IMR-90 (cell line): ENCODE measurements at regions not wholly inside any gene's neighbourhood (a gene's known extent, or its start where the extent isn't known, plus 50 kb on each side); places are given as distances from the start of the nearest gene placed in this dataset.

Experiments used
- ATAC-seq: fragments of 200-7000 bp; cut with Tn5 transposase; 2 replicates; pipeline ENCODE4 v1.9.1; 2020; ENCODE audit warnings: low read depth, mild to moderate bottlenecking, moderate library complexity
- BruUV-seq: library from RNA; stranded (reverse); fragments of 400-500 nt; replicated peaks from 2 replicates; lab custom pipeline; 2021; lab: Mats Ljungman, UMichigan
- CTCF ChIA-PET: fragments of 300-600 bp; formaldehyde crosslinking; extraction: SDS; loops from one replicate; lab custom pipeline; 2021; ENCODE audit warnings: antibody characterized with exemption; lab: Yijun Ruan, JAX
- POLR2A ChIA-PET: fragments of 300-600 bp; sonication (Branson Sonifier 250); formaldehyde crosslinking; loops from one replicate; lab custom pipeline; 2022; ENCODE audit warnings: antibody characterized with exemption; ENCODE audit not compliant: unreplicated experiment; lab: Charles Lee
- DNase-seq: peaks from one replicate; pipeline ENCODE4 v3.0.0; 2013
- H2AFZ ChIP-seq: replicated peaks from 2 replicates; pipeline ENCODE3; 2013; ENCODE audit warnings: low read length, mild to moderate bottlenecking; ENCODE audit not compliant: poor library complexity
- H2AK5ac ChIP-seq: 2 replicates; pipeline ENCODE4 v1.6.1; 2013; ENCODE audit warnings: low read depth, low read length, inconsistent platforms
- H2AK9ac ChIP-seq: replicated peaks from 2 replicates; pipeline ENCODE3; 2013; ENCODE audit warnings: mild to moderate bottlenecking, low read depth, low read length, moderate library complexity; ENCODE audit not compliant: poor library complexity
- H2BK120ac ChIP-seq: 2 replicates; pipeline ENCODE4 v1.6.1; 2013; ENCODE audit warnings: low read depth, low read length, inconsistent platforms
- H2BK15ac ChIP-seq: 3 replicates; pipeline ENCODE4 v1.6.1; 2013; ENCODE audit warnings: low read depth, low read length, inconsistent platforms
- H2BK20ac ChIP-seq: 2 replicates; pipeline ENCODE4 v1.6.1; 2013; ENCODE audit warnings: low read depth, mild to moderate bottlenecking, inconsistent platforms, low read length, moderate library complexity
- H2BK5ac ChIP-seq: 2 replicates; pipeline ENCODE4 v1.6.1; 2013; ENCODE audit warnings: mild to moderate bottlenecking, low read depth, low read length, inconsistent platforms; ENCODE audit not compliant: poor library complexity, severe bottlenecking
- H3K14ac ChIP-seq: replicated peaks from 2 replicates; pipeline ENCODE4 v1.6.1; 2013; ENCODE audit warnings: low read depth, low read length, inconsistent platforms
- H3K18ac ChIP-seq: 2 replicates; pipeline ENCODE4 v1.6.1; 2013; ENCODE audit warnings: low read depth, low read length, control low read depth
- H3K23ac ChIP-seq: 2 replicates; pipeline ENCODE4 v1.6.1; 2013; ENCODE audit warnings: low read depth, low read length, inconsistent platforms
- H3K27ac ChIP-seq: 2 replicates; pipeline ENCODE4 v1.5.1; 2013; ENCODE audit warnings: mild to moderate bottlenecking, control low read depth, low read length; ENCODE audit not compliant: insufficient read depth
- H3K27me3 ChIP-seq: 2 replicates; pipeline ENCODE4 v1.6.1; 2013; ENCODE audit warnings: low read length; ENCODE audit not compliant: control insufficient read depth, insufficient read depth
- H3K36me3 ChIP-seq: 2 replicates; pipeline ENCODE4 v1.6.1; 2013; ENCODE audit warnings: low read length, mixed read lengths; ENCODE audit not compliant: control insufficient read depth, insufficient read depth
- H3K4ac ChIP-seq: 2 replicates; pipeline ENCODE4 v1.6.1; 2013; ENCODE audit warnings: low read depth, low read length, inconsistent platforms
- H3K4me1 ChIP-seq: 2 replicates; pipeline ENCODE4 v1.6.1; 2013; ENCODE audit warnings: low read length, mixed read lengths; ENCODE audit not compliant: control insufficient read depth, insufficient read depth
- H3K4me2 ChIP-seq: 2 replicates; pipeline ENCODE4 v1.6.1; 2013; ENCODE audit warnings: low read depth, mild to moderate bottlenecking, control low read depth, low read length, moderate library complexity
- H3K4me3 ChIP-seq: 2 replicates; pipeline ENCODE4 v1.5.1; 2013; ENCODE audit warnings: low read depth, mild to moderate bottlenecking, control low read depth, low read length, moderate library complexity; ENCODE audit not compliant: insufficient read depth
- H3K56ac ChIP-seq: 2 replicates; pipeline ENCODE4 v1.6.1; 2013; ENCODE audit warnings: low read length, inconsistent platforms; ENCODE audit not compliant: insufficient read depth; ENCODE audit errors: extremely low read depth
- H3K79me1 ChIP-seq, 2 experiments: 2 replicates each; pipeline ENCODE4 v1.6.1; 2013; ENCODE audit warnings: low read length in 2 of 2, inconsistent platforms in 1 of 2, low read depth in 1 of 2
- H3K9ac ChIP-seq: 2 replicates; pipeline ENCODE4 v1.6.1; 2013; ENCODE audit warnings: low read depth, low read length, control low read depth
- H3K9me1 ChIP-seq: 2 replicates; pipeline ENCODE4 v1.6.1; 2013; ENCODE audit warnings: low read length, inconsistent platforms; ENCODE audit not compliant: insufficient read depth
- H3K9me3 ChIP-seq: 2 replicates; pipeline ENCODE4 v1.6.1; 2013; ENCODE audit warnings: low read length; ENCODE audit not compliant: control insufficient read depth, insufficient read depth
- H4K20me1 ChIP-seq: 2 replicates; pipeline ENCODE4 v1.6.1; 2013; ENCODE audit warnings: low read length, inconsistent platforms; ENCODE audit not compliant: insufficient read depth
- H4K5ac ChIP-seq: 2 replicates; pipeline ENCODE4 v1.6.1; 2013; ENCODE audit warnings: mild to moderate bottlenecking, low read depth, low read length, control low read depth
- H4K8ac ChIP-seq, 2 experiments: 2 replicates each; pipeline ENCODE4 v1.6.1; 2013; ENCODE audit warnings: low read depth in 2 of 2, low read length in 2 of 2, control low read depth in 1 of 2, inconsistent platforms in 1 of 2
- H4K91ac ChIP-seq: 2 replicates; pipeline ENCODE4 v1.6.1; 2013; ENCODE audit warnings: low read depth, low read length, inconsistent platforms; ENCODE audit not compliant: insufficient read depth
- BHLHE40 ChIP-seq: fragments of 150-350 bp; IDR thresholded peaks from 2 replicates; pipeline ENCODE4 v1.6.1; 2016; ENCODE audit warnings: mild to moderate bottlenecking, low read depth, low read length
- POLR2A ChIP-seq: IDR thresholded peaks from 2 replicates; pipeline ENCODE4 v1.6.1; 2012; ENCODE audit warnings: mild to moderate bottlenecking, low read depth, low read length
- RCOR1 ChIP-seq: IDR thresholded peaks from 2 replicates; pipeline ENCODE4 v1.6.1; 2012; ENCODE audit warnings: mild to moderate bottlenecking, low read length, improper control_type of control experiment; ENCODE audit not compliant: insufficient replicate concordance
- RFX5 ChIP-seq: IDR thresholded peaks from 2 replicates; pipeline ENCODE4 v1.8.0; 2012; ENCODE audit warnings: low read depth, mild to moderate bottlenecking, low read length, moderate library complexity
- SMC3 ChIP-seq: fragments of 150-350 bp; IDR thresholded peaks from 2 replicates; pipeline ENCODE4 v1.6.1; 2016; ENCODE audit warnings: low read depth, mild to moderate bottlenecking, antibody characterized with exemption, low read length, moderate library complexity
- WGBS, 2 experiments: methylation state at CpG; one replicate each; pipeline versions ENCODE4 v1.1.5 to v1.1.7; 2013; ENCODE audit warnings: missing lambda C conversion rate in 2 of 2; ENCODE audit not compliant: insufficient read length in 1 of 2; ENCODE audit errors: extremely low coverage in 2 of 2; 5-methylcytosine and 5-hydroxymethylcytosine counted together
- dilution Hi-C: fragments of 300-500 bp; cut with HindIII; formaldehyde crosslinking; loops from one replicate; pipeline ENCODE4 v1.14.3; 2018; ENCODE audit warnings: low sequenced_read_pairs; ENCODE audit not compliant: unreplicated experiment
- in situ Hi-C: fragments of 300-500 bp; cut with MboI; formaldehyde crosslinking; loops from 3 replicates; pipeline ENCODE4 v1.14.3; 2019; ENCODE audit warnings: low sequenced_read_pairs, inconsistent platforms, mixed read lengths
- intact Hi-C: fragments of 100-400 bp; cut with micrococcal nuclease; formaldehyde crosslinking; loops from 2 replicates; pipeline ENCODE4 v1.10.0; 2022
- TF ChIP-seq, protein P1 (sequence below): conservative IDR thresholded peaks from 2 replicates; pipeline ENCODE4 v1.5.1; 2012; ENCODE audit warnings: mild to moderate bottlenecking, low read depth, low read length, improper control_type of control experiment

DNA sequence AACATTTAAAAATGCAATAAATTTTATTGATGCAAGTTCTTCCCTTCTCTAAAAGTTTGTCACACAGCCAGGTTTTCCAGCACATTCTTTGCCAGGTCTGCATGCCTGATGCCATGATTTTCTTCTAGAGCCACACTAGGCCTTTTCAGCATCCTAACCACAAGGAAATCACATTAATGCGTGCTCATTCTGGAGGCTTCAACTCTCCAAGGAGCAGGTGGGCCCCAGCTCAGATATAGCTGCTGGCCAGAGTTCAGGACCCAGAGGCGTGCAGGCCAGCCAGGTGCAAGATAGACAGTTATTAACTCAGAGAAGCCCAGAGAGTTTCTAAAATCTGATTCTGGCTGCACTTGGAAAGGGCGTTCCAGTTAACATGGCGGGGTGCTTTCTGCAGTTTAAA lies 124.5 kb upstream of the MAF start:
- POLR2A ChIA-PET: no interaction called here
- dilution Hi-C loops: no loop called here
- no TSS peak for BruUV-seq

More for the DNA sequence above, 124.5 kb upstream of the MAF start:
- Histone ChIP-seq H2BK120ac (no peak overlapping the region), H3K4ac (no peak overlapping the region), H2BK20ac (no peak overlapping the region), H3K9me1 (no peaks in the 10 kb centered on the region), H3K27ac (no peak overlapping the region), H2AK9ac (no peak overlapping the region), H3K4me3 (no peak overlapping the region), H2AFZ (no peak overlapping the region), H4K5ac (no peak overlapping the region), H3K9ac (no peak overlapping the region), H2AK5ac (no peak overlapping the region), H4K91ac (no peak overlapping the region), H3K23ac (no peak overlapping the region), H3K18ac (no peak overlapping the region), H3K56ac (no peak overlapping the region), H4K20me1 (no peaks in the 10 kb centered on the region), H3K27me3 (no peaks in the 10 kb centered on the region), H3K36me3 (no peaks in the 10 kb centered on the region), H3K14ac (no peak overlapping the region), H2BK15ac (no peak overlapping the region), H4K8ac (no peak overlapping the region), H2BK5ac (no peak overlapping the region), H3K4me2 (no peak overlapping the region), H3K9me3 (peaks cover 15% of the 10 kb centered on the region), H3K79me1 (no peaks in the 10 kb centered on the region), H3K4me1 (no peaks in the 10 kb centered on the region)
- WGBS, 2 experiments: no CpG with 5 or more reads among the region's 4 CpGs
- intact Hi-C loops: no loop called here
- TF ChIP-seq, protein P1, sequence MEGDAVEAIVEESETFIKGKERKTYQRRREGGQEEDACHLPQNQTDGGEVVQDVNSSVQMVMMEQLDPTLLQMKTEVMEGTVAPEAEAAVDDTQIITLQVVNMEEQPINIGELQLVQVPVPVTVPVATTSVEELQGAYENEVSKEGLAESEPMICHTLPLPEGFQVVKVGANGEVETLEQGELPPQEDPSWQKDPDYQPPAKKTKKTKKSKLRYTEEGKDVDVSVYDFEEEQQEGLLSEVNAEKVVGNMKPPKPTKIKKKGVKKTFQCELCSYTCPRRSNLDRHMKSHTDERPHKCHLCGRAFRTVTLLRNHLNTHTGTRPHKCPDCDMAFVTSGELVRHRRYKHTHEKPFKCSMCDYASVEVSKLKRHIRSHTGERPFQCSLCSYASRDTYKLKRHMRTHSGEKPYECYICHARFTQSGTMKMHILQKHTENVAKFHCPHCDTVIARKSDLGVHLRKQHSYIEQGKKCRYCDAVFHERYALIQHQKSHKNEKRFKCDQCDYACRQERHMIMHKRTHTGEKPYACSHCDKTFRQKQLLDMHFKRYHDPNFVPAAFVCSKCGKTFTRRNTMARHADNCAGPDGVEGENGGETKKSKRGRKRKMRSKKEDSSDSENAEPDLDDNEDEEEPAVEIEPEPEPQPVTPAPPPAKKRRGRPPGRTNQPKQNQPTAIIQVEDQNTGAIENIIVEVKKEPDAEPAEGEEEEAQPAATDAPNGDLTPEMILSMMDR: no peak
- TF ChIP-seq BHLHE40: no peak
- no peak for TF ChIP-seq SMC3
- TF ChIP-seq RCOR1: no peak
- no peak for TF ChIP-seq RFX5
- TF ChIP-seq POLR2A: no peak
- CTCF ChIA-PET: no interaction called here
- no peak for ATAC-seq
- DNase-seq: no peak
- in situ Hi-C loops: no loop called here
